ENCODE measurements at regions not wholly inside any gene's neighbourhood (a gene's known extent, or its start where the extent isn't known, plus 50 kb on each side); places are given as distances from the start of the nearest gene placed in this dataset.

- TF ChIP-seq POLR2AphosphoS5 (IDR thresholded peaks at IDR 0.05), result no peak
- TF ChIP-seq CTCF (IDR thresholded peaks at IDR 0.05), result no peak
- TF ChIP-seq POLR2A (IDR thresholded peaks at IDR 0.05), result no peak
Measured at GRCh38 chr5:167158588-167158987, 1132.9 kb upstream of the WWC1 start.

Data from transverse colon (tissue), 4 donors.